Osteocyte (in vitro differentiated cells): ENCODE measurements at regions not wholly inside any gene's neighbourhood (a gene's known extent, or its start where the extent isn't known, plus 50 kb on each side); places are given as distances from the start of the nearest gene placed in this dataset.
"Not testable (repeated sequence)": the region's sequence is repeated elsewhere in the genome, so short reads cannot be mapped to it uniquely, and the experiment has no call there.

Experiments used
- DNase-seq: peaks from one replicate; pipeline ENCODE4 v3.0.0; 2021; ENCODE audit warnings: mixed read lengths; ENCODE audit not compliant: unreplicated experiment; ENCODE audit errors: extremely low spot score
- H3K27ac Mint-ChIP-seq: one replicate; pipeline ENCODE4 v1.8.0; 2021; ENCODE audit warnings: mild to moderate bottlenecking, mixed read lengths; ENCODE audit not compliant: unreplicated experiment
- H3K27me3 Mint-ChIP-seq: one replicate; pipeline ENCODE4 v1.8.0; 2021; ENCODE audit warnings: mixed read lengths; ENCODE audit not compliant: unreplicated experiment
- H3K36me3 Mint-ChIP-seq: one replicate; pipeline ENCODE4 v1.8.0; 2021; ENCODE audit warnings: mixed read lengths; ENCODE audit not compliant: unreplicated experiment
- H3K4me1 Mint-ChIP-seq: one replicate; pipeline ENCODE4 v1.8.0; 2021; ENCODE audit warnings: mixed read lengths; ENCODE audit not compliant: unreplicated experiment
- H3K4me3 Mint-ChIP-seq: one replicate; pipeline ENCODE4 v1.8.0; 2021; ENCODE audit warnings: mild to moderate bottlenecking, moderate library complexity, mixed read lengths; ENCODE audit not compliant: unreplicated experiment
- H3K9me3 Mint-ChIP-seq: one replicate; pipeline ENCODE4 v1.8.0; 2021; ENCODE audit warnings: mixed read lengths; ENCODE audit not compliant: unreplicated experiment
- CTCF ChIP-seq: fragments of 200-600 bp; sonication (generic); IDR thresholded peaks from 2 replicates; pipeline ENCODE4 v1.5.0; 2021; ENCODE audit warnings: antibody characterized with exemption, mild to moderate bottlenecking, moderate library complexity

- Mint-ChIP-seq H3K27ac (no peak overlapping the region), H3K4me1 (peaks cover 72% of the 10 kb centered on the region), H3K27me3 (no peaks in the 10 kb centered on the region), H3K36me3 (no peaks in the 10 kb centered on the region), H3K4me3 (no peak overlapping the region), H3K9me3 (peaks cover 3% of the 10 kb centered on the region)
- no peak for DNase-seq
- TF ChIP-seq CTCF = no peak
Observed at GRCh38 chr7:142563470-142563869, 185.8 kb upstream of the PRSS1 start.

GRCh38 chr7:142562688-142563087 is 186.6 kb upstream of the PRSS1 start:
- DNase-seq = no peak
- Mint-ChIP-seq H3K4me1 (peaks cover 75% of the 10 kb centered on the region), H3K27me3 (no peaks in the 10 kb centered on the region), H3K4me3 (no peak overlapping the region), H3K27ac (peak overlapping the region; percentile 55), H3K36me3 (no peaks in the 10 kb centered on the region), H3K9me3 (peaks cover 3% of the 10 kb centered on the region)
- no peak for TF ChIP-seq CTCF

GRCh38 chr7:142561396-142561795 is 187.9 kb upstream of the PRSS1 start:
- not testable (repeated sequence) for DNase-seq, H3K36me3 Mint-ChIP-seq, H3K4me3 Mint-ChIP-seq, H3K27ac Mint-ChIP-seq, H3K27me3 Mint-ChIP-seq, H3K9me3 Mint-ChIP-seq
- H3K4me1 Mint-ChIP-seq = peaks cover 82% of the 10 kb centered on the region

- H3K4me1 Mint-ChIP-seq = peaks cover 88% of the 10 kb centered on the region
- not testable (repeated sequence) for H3K27ac Mint-ChIP-seq, DNase-seq, H3K36me3 Mint-ChIP-seq, H3K27me3 Mint-ChIP-seq, H3K4me3 Mint-ChIP-seq, H3K9me3 Mint-ChIP-seq
Observed at GRCh38 chr7:142560770-142561169, 188.5 kb upstream of the PRSS1 start.

GRCh38 chr7:142560166-142560565 is 189.1 kb upstream of the PRSS1 start:
- DNase-seq = no peak
- Mint-ChIP-seq H3K27me3 (no peaks in the 10 kb centered on the region), H3K4me1 (peaks cover 90% of the 10 kb centered on the region), H3K9me3 (peaks cover 3% of the 10 kb centered on the region), H3K4me3 (no peak overlapping the region), H3K27ac (no peak overlapping the region), H3K36me3 (no peaks in the 10 kb centered on the region)
- TF ChIP-seq CTCF = no peak

GRCh38 chr7:142557971-142558582 is 191.2 kb upstream of the PRSS1 start:
- no peaks in the 10 kb centered on the region for H3K36me3 Mint-ChIP-seq
- no peak for DNase-seq
- no peaks in the 10 kb centered on the region for H3K27me3 Mint-ChIP-seq
- H3K4me1 Mint-ChIP-seq = peaks cover 91% of the 10 kb centered on the region
- peak; percentile 53 for TF ChIP-seq CTCF
- H3K9me3 Mint-ChIP-seq = peaks cover 3% of the 10 kb centered on the region
- no peak overlapping the region for H3K4me3 Mint-ChIP-seq
- H3K27ac Mint-ChIP-seq = peak overlapping the region; percentile 81
